ENCODE measurements at regions not wholly inside any gene's neighbourhood (a gene's known extent, or its start where the extent isn't known, plus 50 kb on each side); places are given as distances from the start of the nearest gene placed in this dataset.
"Not testable (repeated sequence)": the region's sequence is repeated elsewhere in the genome, so short reads cannot be mapped to it uniquely, and the experiment has no call there.

GRCh38 chr20:12737900-12738299 is 270.9 kb upstream of the SPTLC3 start:
- no peak for DNase-seq (ENCODE audit: low read depth)

DNA sequence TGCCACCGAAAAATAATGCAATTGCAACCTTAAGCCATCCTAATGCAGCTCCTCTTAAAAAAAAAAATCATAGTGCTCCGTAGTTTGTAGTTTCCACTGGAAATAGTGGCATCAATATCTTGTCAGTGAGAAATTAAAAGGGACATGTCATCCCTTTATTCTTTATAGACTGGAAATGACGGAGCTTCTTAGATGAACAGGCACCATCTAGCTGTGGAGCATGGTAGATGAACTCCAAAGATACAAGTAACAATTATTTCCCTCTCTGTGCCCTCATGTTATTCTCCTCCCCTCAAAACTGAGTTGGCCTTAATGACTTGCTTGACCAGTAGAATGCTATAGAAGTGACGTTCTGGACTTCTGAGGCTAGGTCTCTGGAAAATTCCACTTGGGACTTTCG is 268.1 kb upstream of the SPTLC3 start:
- DNase-seq (ENCODE audit: low read depth), result no peak

DNA sequence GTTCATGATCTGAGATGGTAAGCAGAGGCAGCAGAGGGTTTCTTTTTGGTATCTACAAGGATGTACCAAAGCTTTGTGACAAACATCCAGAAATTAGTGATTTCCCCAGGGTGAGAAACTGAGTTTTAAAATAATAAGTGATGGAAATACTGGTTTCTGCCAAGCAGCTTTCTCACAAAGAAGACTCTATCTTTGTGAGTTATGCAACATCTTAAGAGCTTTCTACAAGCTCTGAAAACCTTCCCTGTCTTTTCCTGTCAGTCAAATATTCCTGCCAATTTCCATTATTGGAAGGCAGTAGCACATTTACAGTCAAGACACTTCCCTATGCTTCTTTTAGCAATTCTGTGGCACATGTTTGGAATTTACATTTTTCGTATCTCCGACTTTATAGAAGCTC is 264.7 kb upstream of the SPTLC3 start:
- DNase-seq (ENCODE audit: low read depth), result no peak

- DNase-seq (ENCODE audit: low read depth), result no peak
Observed at GRCh38 chr20:12748359-12748994, 260.3 kb upstream of the SPTLC3 start.

DNA sequence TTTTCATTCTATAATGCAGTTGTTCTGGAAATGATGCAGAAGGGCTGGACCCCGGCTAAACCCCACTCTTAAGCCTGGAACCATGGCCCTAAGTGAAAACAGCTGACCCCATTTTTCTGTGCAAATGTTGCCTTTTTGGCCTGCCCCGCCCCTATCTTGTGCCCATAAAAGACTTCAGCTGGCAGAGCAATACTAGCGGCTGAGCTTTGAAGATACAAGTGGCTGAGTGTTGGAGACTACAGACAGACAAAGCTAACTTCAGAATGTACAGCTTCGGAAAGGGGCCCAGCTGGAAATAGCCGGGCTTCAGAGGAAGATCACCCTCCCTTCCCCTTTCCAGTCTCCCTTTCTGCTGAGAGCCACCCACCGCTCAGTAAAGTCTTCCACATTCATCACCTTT is 258.6 kb upstream of the SPTLC3 start:
- no peak for DNase-seq (ENCODE audit: low read depth)

DNA sequence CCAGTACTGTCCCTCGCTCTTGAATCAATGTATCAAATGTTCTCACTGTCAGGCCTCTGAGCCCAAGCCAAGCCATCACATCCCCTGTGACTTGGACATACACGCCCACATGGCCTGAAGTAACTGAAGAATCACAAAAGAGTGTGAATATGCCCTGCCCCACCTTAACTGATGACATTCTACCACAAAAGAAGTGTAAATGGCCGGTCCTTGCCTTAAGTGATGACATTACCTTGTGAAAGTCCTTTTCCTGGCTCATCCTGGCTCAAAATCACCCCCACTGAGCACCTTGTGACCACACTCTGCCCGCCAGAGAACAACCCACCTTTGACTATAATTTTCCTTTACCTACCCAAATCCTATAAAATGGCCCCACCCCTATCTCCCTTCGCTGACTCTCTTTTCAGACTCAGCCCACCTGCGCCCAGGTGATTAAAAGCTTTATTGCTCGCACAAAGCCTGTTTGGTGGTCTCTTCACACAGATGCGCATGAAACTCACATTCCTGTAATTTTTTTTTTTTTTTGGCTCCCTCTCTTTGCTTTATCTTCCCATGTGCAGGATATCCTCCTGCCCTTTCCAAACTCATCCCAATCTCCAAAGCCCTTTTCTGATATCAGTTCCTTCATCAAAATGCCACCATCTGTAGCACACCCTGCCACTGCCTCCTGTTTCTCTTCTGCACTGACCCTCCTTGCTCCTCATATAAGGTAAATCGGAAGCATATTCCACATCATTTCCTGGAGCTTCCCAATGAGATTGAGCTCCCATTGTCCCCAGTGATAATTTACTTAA is 255.7 kb upstream of the SPTLC3 start:
- DNase-seq (ENCODE audit: low read depth), result not testable (repeated sequence)

DNA sequence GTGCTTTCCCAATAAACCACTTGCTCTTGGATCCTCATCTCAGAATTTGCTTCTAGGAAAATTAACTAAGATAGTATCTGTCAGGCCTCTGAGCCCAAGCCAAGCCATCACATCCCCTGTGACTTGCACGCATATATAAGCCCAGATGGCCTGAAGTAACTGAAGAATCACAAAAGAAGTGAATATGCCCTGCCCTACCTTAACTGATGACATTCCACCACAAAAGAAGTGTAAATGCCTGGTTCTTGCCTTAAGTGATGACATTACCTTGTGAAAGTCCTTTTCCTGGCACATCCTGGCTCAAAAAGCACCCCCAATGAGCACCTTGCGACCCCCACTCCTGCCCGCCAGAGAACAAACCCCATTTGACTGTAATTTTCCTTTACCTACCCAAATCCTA is 255.0 kb upstream of the SPTLC3 start:
- DNase-seq (ENCODE audit: low read depth), result not testable (repeated sequence)

DNA sequence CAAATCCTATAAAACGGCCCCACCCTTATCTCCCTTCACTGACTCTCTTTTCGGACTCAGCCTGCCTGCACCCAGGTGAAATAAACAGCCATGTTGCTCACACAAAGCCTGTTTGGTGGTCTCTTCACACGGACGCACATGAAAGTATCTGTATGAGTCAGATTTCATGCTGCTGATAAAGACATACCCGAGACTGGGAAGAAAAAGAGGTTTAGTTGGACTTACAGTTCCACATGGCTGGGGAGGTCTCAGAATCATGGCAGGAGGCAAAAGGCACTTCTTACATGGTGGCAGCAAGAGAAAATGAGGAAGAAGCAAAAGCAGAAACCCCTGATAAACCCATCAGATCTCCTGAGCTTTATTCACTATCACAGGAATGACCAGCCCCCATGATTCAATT is 249.3 kb upstream of the SPTLC3 start:
- DNase-seq (ENCODE audit: low read depth), result not testable (repeated sequence)

- no peak for DNase-seq (ENCODE audit: low read depth)
Observed at GRCh38 chr20:12762725-12763124, 246.0 kb upstream of the SPTLC3 start.

DNA sequence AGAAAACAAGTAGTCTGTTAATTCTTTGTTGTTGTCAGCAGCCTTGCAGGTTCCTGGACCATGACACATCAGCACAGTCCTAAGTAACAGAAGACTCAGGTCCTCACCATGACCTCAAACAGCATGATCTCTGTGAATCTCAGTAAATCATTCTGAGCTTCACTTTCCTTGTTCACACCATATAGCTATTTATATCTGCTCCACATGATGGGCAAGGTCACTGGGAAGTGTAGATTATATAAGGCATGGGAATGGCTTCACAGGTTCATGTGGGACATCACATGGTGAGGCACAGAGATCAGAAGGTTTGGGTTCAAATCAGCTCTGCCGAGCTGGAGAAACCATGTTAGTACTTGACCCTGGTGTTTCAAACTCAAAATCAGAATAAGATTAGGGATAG is 245.4 kb upstream of the SPTLC3 start:
- DNase-seq (ENCODE audit: low read depth), result no peak

DNA sequence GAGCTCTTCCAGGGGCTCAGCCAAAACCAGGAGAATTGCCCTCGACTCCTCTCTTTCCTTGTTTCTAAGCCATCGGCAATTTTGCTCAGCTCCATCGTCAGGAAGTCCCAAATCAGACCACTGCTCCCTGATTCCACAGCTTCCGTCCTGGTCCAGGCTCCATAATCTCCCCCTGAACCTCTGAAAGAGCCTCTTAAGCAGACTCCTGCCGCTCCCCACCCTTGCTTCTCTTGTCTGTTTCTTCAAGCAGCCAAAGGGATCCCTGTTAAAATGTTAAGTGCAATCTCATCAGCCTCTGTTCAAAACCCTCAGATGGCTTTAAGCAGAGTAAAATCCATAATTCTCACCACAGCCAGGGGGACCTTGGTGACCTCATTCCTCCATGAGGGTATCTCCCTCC is 244.7 kb upstream of the SPTLC3 start:
- DNase-seq (ENCODE audit: low read depth), result no peak

- DNase-seq (ENCODE audit: low read depth), result no peak
Observed at GRCh38 chr20:12764851-12765250, 243.9 kb upstream of the SPTLC3 start.

GRCh38 chr20:12773936-12774335 is 234.8 kb upstream of the SPTLC3 start:
- DNase-seq (ENCODE audit: low read depth), result no peak

DNA sequence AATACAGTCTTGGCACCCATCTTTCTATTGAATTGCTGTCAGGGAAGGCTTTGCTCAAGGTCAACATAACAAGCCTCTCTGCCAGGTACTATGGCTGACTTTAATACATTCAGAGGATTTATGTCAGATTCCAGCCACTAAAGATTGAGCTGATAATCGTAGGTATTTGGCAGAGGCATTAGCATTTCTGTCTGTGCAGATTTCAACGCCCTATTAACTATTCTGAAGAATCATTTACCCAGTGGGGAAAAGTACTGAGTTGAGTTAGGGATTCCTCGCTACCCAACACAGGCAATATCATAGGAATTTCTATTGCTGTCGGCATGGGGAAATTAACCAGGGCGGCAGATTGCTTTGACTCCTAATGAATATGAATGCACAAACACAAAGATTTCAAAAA is 233.7 kb upstream of the SPTLC3 start:
- no peak for DNase-seq (ENCODE audit: low read depth)

- DNase-seq (ENCODE audit: low read depth), result no peak
Observed at GRCh38 chr20:12777016-12777415, 231.8 kb upstream of the SPTLC3 start.

- no peak for DNase-seq (ENCODE audit: low read depth)
Observed at GRCh38 chr20:12786276-12786675, 222.5 kb upstream of the SPTLC3 start.

GRCh38 chr20:12788632-12789299 is 220.0 kb upstream of the SPTLC3 start:
- no peak for DNase-seq (ENCODE audit: low read depth)

- no peak for DNase-seq (ENCODE audit: low read depth)
Observed at GRCh38 chr20:12790859-12791258, 217.9 kb upstream of the SPTLC3 start.

GRCh38 chr20:12798286-12798685 is 210.5 kb upstream of the SPTLC3 start:
- DNase-seq (ENCODE audit: low read depth), result no peak

GRCh38 chr20:12808006-12808567 is 200.7 kb upstream of the SPTLC3 start:
- DNase-seq (ENCODE audit: low read depth), result no peak

- DNase-seq (ENCODE audit: low read depth), result no peak
Observed at GRCh38 chr20:12815231-12815768, 193.5 kb upstream of the SPTLC3 start.

- no peak for DNase-seq (ENCODE audit: low read depth)
Observed at GRCh38 chr20:12815778-12816408, 192.9 kb upstream of the SPTLC3 start.
